Sigmoid colon (tissue), 6 donors: ENCODE measurements at regions not wholly inside any gene's neighbourhood (a gene's known extent, or its start where the extent isn't known, plus 50 kb on each side); places are given as distances from the start of the nearest gene placed in this dataset.

ENCODE experiments used
- DNase-seq: peaks from one replicate; pipeline ENCODE4 v3.0.0-alpha.2; 2019
- H3K27ac ChIP-seq, 4 donors: fragments of 200-600 bp; sonication (generic); one replicate each; pipeline ENCODE4 v1.5.1; 2016 to 2019; ENCODE audit warnings: mild to moderate bottlenecking in 1 of 4
- H3K27me3 ChIP-seq, 3 donors: fragments of 200-600 bp; sonication (generic); one replicate each; pipeline ENCODE4 v1.5.1; 2019; ENCODE audit warnings: mild to moderate bottlenecking in 1 of 3
- H3K36me3 ChIP-seq, 4 donors: fragments of 200-600 bp; sonication (generic); one replicate each; pipeline ENCODE4 v1.5.1; 2016 to 2019
- H3K4me1 ChIP-seq, 4 donors: fragments of 200-600 bp; sonication (generic); one replicate each; pipeline ENCODE4 v1.5.1; 2017 to 2019
- H3K4me3 ChIP-seq, 4 donors: fragments of 200-600 bp; sonication (generic); one replicate each; pipeline ENCODE4 v1.5.1; 2017 to 2019; ENCODE audit warnings: mild to moderate bottlenecking in 2 of 4, moderate library complexity in 1 of 4
- H3K9me3 ChIP-seq, 4 donors: fragments of 200-600 bp in 3 of 4; sonication (generic) in 3 of 4; one replicate each; pipeline versions ENCODE4 v1.5.1 to v1.6.1; 2013 to 2019
- EP300 ChIP-seq, 4 donors: sonication (generic); formaldehyde crosslinking; IDR thresholded peaks; one replicate each; pipeline ENCODE4 v1.6.1; 2017; ENCODE audit warnings: antibody characterized with exemption in 4 of 4
- POLR2A ChIP-seq, 2 donors: fragments of 450-650 bp; IDR thresholded peaks; one replicate each; pipeline ENCODE4 v1.6.1; 2016; ENCODE audit warnings: antibody characterized with exemption in 2 of 2, mild to moderate bottlenecking in 2 of 2, moderate library complexity in 2 of 2
- POLR2AphosphoS5 ChIP-seq, 4 donors: sonication (generic); formaldehyde crosslinking; IDR thresholded peaks; one replicate each; pipeline ENCODE4 v1.6.1; 2017; ENCODE audit warnings: antibody characterized with exemption in 4 of 4
- WGBS, 2 donors: extraction: QIAGEN DNeasy Blood & Tissue Kit; methylation state at CpG; one replicate each; pipeline ENCODE4 v1.1.7; 2013; 5-methylcytosine and 5-hydroxymethylcytosine counted together
- intact Hi-C: fragments of 100-400 bp; cut with DNase I; formaldehyde crosslinking; loops from one replicate; pipeline ENCODE4 v1.15.1; 2023
- TF ChIP-seq, protein P1 (sequence below), 4 experiments: fragments of 450-650 bp in 3 of 4; fragments of 200-600 bp in 1 of 4; IDR thresholded peaks; one replicate each; pipeline ENCODE4 v1.5.1; 2016 to 2019; ENCODE audit warnings: antibody characterized with exemption in 4 of 4, mild to moderate bottlenecking in 3 of 4, moderate library complexity in 2 of 4
- donor health status: healthy with polysubstance abuse.
- donor health status: healthy.

DNA sequence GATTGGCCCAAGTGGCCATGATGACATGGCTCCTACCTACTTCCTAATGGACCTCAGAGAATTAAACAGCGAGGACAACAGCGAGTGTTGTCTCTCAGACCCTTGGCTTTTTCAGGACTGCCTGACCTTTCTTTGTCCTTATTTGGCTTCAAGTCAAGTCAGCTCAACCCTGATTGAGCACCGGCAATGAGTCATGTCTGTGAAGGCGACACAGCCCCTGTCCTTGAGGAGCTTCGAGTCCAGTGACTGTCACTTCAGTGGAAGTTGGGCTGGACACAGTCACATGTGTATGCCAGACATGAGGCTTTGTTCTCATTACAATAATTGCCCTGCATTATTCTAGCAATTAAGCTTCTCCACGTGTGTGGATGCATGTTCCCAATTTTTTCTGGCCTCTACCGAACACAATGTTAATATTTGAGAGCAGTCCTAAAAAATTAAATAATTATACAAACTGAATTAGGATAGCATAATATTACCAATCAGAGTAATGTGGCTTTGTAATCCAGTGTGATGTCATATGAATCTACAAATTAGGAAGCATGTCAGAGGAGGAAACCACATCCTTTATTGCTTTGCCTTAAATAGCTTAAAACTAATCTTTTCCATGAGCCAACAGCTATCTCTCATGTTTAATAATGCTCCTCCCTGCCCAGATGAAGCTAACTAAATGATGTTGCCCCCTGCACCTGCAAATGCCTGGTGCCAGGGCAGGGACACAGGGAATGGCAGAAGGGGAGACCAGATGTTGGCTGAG, 178.6 kb downstream of the CDH26 start:
- Histone ChIP-seq H3K27ac (no peak overlapping the region), H3K36me3 (no peaks in the 10 kb centered on the region), H3K4me3 (no peak overlapping the region), H3K9me3 (no peaks in the 10 kb centered on the region), H3K4me1 (no peaks in the 10 kb centered on the region), H3K27me3 (no peaks in the 10 kb centered on the region)
- TF ChIP-seq EP300 (IDR thresholded peaks at IDR 0.05), result no peak
- TF ChIP-seq, protein P1, sequence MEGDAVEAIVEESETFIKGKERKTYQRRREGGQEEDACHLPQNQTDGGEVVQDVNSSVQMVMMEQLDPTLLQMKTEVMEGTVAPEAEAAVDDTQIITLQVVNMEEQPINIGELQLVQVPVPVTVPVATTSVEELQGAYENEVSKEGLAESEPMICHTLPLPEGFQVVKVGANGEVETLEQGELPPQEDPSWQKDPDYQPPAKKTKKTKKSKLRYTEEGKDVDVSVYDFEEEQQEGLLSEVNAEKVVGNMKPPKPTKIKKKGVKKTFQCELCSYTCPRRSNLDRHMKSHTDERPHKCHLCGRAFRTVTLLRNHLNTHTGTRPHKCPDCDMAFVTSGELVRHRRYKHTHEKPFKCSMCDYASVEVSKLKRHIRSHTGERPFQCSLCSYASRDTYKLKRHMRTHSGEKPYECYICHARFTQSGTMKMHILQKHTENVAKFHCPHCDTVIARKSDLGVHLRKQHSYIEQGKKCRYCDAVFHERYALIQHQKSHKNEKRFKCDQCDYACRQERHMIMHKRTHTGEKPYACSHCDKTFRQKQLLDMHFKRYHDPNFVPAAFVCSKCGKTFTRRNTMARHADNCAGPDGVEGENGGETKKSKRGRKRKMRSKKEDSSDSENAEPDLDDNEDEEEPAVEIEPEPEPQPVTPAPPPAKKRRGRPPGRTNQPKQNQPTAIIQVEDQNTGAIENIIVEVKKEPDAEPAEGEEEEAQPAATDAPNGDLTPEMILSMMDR (IDR thresholded peaks at IDR 0.05), result no peak
- no peak for TF ChIP-seq POLR2AphosphoS5 (IDR thresholded peaks at IDR 0.05)
- no peak for TF ChIP-seq POLR2A (IDR thresholded peaks at IDR 0.05)
- intact Hi-C loops, result no loop called here
- DNase-seq, result no peak
- 77 to 84% methylated on average over 7 of the region's 7 CpGs for WGBS, 2 donors

DNA sequence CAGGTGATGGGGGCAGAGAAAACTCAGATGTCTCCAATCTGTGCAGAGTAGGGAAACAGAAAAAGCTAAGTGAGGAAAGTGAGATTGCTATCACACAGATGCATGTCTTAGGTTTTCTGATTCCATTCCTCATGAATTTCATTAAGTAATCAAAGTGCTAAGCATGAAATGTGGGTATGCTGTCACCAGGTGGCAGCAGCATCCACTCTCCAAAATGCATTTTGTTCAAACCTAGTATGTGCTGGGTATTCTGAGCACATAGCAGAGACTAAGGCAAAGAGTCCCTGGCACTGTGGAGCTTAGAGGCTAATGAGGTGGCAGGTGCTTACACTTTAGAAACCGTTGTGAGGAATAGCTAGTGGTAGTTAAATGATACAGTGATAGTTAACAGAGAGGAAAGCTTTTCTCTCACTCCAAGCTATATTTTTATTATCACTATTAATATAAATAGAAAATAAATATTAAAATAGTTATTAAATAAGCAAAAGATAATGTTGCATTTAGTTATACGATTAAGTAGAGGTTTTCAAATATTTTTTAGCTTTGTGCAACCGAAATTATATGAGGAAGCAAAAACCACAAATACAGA, 179.5 kb downstream of the CDH26 start:
- Histone ChIP-seq H3K27ac (no peak overlapping the region), H3K9me3 (no peaks in the 10 kb centered on the region), H3K36me3 (no peaks in the 10 kb centered on the region), H3K27me3 (no peaks in the 10 kb centered on the region), H3K4me3 (peak overlapping the region; percentile 24 to 43 (median 29)), H3K4me1 (no peaks in the 10 kb centered on the region)
- WGBS, 2 donors, result 44 to 65% methylated on average over 3 of the region's 3 CpGs
- intact Hi-C loops, result no loop called here
- no peak for DNase-seq
- TF ChIP-seq EP300 (IDR thresholded peaks at IDR 0.05) (no peak), POLR2AphosphoS5 (IDR thresholded peaks at IDR 0.05) (no peak)
- TF ChIP-seq, protein P1 (IDR thresholded peaks at IDR 0.05), result no peak

DNA sequence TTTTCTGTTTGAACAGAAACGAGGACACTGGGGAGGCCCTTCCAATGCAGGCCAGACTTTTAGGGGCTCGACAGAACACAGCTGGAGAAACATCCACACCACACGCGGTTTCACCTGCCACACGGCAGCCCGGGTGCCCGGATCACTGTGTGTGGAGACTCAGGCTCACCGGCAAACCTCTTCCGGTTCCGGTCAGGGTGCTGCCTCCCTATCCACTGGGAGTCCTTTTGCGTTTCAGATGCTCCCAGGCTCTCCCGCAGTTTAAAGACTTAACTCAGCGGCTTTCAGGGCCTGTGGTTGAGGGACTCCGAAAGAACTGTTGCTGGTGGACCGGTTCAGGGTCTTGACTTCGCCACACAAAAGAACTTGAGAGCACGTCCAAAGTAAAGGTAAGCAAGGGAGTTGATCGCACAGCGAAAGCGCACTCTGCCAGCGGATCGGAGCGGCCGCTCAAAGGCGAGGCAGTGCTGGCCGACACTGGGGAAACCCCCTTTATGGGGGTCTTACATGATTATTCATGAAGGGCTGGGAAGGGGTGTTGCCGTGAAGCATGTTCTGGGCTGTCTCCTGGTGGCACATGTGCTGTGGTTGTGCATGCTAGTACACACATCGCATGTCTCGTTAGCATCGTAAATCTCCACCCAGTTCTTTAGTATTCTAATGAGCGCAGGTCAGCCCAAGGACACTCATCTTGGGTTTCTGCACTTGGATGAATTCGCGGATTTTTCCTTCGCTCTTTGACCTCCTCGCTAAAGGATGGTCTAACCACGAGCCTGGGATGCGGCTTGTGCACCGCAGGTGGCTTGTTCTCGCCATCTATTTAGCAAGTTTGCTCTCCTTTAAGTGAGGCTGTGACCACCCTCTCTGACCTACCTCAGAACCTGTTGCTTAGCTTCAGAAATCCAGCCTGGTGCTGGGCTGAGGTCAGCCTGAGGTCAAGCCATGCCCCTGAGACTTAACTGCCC, 180.3 kb downstream of the CDH26 start:
- Histone ChIP-seq H3K36me3 (no peaks in the 10 kb centered on the region), H3K27me3 (no peaks in the 10 kb centered on the region), H3K4me3 (peak overlapping the region; percentile 24 to 43 (median 29)), H3K4me1 (no peaks in the 10 kb centered on the region), H3K27ac (no peak overlapping the region), H3K9me3 (no peaks in the 10 kb centered on the region)
- 75 to 83% methylated on average over 39 of the region's 39 CpGs for WGBS, 2 donors
- intact Hi-C loops, result no loop called here
- TF ChIP-seq EP300 (IDR thresholded peaks at IDR 0.05), result no peak
- TF ChIP-seq POLR2AphosphoS5 (IDR thresholded peaks at IDR 0.05), result no peak
- TF ChIP-seq, protein P1 (IDR thresholded peaks at IDR 0.05), result no peak
- no peak for TF ChIP-seq POLR2A (IDR thresholded peaks at IDR 0.05)
- DNase-seq, result no peak

DNA sequence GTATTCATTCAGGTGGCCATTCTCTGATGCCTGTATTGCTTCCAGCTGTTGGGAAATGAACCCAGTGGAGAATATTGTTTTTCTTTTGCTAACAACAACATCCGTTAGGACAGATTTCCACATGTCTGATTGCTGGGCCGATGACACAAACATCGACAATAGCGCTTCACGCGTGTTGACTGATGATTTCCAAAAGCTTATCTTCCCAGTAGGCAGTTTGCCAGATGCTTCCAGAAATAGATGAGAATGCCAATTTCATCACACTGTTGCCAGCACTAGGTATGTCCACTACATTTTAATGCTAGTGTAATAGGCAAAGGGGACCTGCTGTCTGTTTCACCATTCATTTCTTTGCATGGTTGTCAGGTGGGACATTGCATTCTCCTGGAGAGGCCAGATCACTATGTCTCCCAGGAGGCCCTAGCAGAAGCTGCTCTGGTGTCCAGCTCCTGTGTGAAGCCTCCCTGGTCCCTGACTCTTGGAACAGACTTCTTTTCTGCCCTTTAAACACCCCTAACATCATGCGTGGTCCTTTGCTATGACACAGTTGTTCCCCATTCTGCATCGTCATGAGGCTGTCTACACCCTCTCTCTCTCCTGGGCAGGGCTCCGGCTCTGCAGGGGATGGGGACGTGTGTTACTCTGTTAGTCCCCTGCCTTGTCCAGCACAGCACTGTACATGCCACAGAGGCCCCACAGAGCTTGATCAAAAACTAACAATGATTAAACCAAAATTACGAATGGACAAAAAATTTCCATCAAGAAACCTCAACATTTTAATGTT, 181.6 kb downstream of the CDH26 start:
- DNase-seq, result no peak
- TF ChIP-seq, protein P1 (IDR thresholded peaks at IDR 0.05), result no peak
- no peak for TF ChIP-seq EP300 (IDR thresholded peaks at IDR 0.05)
- TF ChIP-seq POLR2A (IDR thresholded peaks at IDR 0.05), result no peak
- TF ChIP-seq POLR2AphosphoS5 (IDR thresholded peaks at IDR 0.05), result no peak
- H3K27ac ChIP-seq, result no peak overlapping the region
- intact Hi-C loops, result no loop called here
- WGBS, 2 donors, result 79 to 82% methylated on average over 11 of the region's 11 CpGs
- H3K27me3 ChIP-seq, result no peaks in the 10 kb centered on the region
- no peaks in the 10 kb centered on the region for H3K4me1 ChIP-seq
- H3K36me3 ChIP-seq, result no peaks in the 10 kb centered on the region
- no peaks in the 10 kb centered on the region for H3K9me3 ChIP-seq
- H3K4me3 ChIP-seq, result no peak overlapping the region
